Right hindlimb (tissue), 1 donor: ENCODE measurements at regions not wholly inside any gene's neighbourhood (a gene's known extent, or its start where the extent isn't known, plus 50 kb on each side); places are given as distances from the start of the nearest gene placed in this dataset.
A peak's percentile ranks its signal among the peaks of the same experiment; 100 is the strongest.

Experiments used
- DNase-seq: peaks from one replicate; pipeline ENCODE4 v3.0.0-alpha.2; 2018

DNA sequence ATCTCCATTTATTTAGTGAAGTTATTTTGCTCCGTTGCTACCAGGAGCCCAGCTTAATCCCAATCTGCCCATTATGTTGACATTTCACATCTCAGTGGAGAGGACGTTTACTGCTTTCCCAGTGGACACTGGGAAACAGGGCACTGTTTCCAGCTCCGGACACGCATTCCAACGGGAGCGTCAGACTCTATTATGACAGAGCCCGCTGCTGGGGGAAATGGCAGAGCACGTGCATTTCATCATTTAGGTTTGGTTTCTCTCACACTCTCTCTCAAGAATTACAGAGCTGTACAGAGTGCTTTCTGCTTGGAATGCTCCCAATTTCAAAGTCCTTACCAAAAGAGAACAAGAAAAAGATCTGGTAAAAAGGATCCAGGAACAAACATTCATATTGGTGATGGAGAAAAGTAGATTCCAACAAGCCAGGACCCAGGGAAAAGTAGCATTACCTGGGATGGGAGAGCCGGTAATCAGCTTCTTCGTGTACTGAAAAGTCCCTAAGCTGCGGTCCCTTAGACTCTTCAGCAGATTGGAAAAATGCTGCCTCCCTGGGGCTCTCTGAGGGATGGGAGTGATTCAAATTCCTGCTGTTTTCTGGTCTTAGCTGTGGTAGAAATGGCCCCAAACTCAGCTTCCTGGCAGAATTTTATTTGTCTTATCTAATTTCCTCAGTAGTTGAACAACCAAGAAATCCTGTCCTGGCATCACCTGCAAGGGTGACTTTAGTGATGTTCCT lies 136.0 kb upstream of the THBS1 start:
- no peak for DNase-seq

GRCh38 chr15:39445931-39446330 lies 134.9 kb upstream of the THBS1 start:
- DNase-seq: no peak

- no peak for DNase-seq
Measured at GRCh38 chr15:39447346-39447745, 133.5 kb upstream of the THBS1 start.

DNA sequence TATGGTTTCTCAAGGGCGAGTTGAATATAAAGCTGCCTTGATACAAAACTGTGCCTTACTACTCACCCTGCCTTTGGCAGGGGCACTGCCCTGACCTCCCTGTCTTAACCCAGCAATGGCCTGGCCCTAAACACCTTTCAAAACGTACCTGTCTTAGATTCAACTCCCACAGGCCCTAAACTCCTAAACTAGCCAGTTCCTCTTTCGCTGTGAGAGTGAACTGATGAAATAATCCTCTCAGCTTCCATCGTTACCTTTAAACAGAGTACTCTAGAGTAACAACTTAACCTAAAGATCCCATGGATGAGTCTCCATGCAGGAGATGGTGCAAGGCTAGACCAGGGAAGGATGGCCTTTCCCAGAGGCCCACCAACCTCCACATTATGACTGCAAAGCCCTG lies 133.0 kb upstream of the THBS1 start:
- DNase-seq: no peak

- DNase-seq: no peak
Measured at GRCh38 chr15:39448409-39448808, 132.5 kb upstream of the THBS1 start.

DNA sequence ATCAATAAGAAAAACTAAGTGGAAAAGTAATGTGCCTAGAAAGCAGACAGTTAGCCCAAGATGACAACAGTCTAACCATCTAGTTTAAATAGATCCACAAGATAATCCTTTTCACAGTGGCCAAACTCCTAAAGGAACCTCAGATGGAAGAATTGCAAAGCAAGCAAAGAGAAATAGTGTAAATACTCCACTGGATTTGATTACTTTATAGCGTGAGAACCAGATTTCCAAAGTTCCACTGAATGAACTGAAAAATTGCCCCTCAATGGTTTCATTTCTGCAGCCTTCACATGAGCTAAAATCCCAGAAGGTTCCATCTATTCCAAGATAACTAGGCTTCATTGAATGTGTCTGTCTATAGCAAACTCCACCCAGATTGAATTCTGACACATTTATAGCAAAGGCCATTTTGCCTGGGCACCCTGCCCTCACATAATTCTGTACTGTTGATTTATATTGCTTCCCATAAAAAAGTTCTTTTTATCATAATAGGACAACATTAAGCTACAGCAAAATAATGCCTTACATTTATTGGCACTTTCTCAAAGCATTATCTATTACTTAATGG lies 129.7 kb upstream of the THBS1 start:
- no peak for DNase-seq

GRCh38 chr15:39451871-39452270 lies 129.0 kb upstream of the THBS1 start:
- no peak for DNase-seq

DNA sequence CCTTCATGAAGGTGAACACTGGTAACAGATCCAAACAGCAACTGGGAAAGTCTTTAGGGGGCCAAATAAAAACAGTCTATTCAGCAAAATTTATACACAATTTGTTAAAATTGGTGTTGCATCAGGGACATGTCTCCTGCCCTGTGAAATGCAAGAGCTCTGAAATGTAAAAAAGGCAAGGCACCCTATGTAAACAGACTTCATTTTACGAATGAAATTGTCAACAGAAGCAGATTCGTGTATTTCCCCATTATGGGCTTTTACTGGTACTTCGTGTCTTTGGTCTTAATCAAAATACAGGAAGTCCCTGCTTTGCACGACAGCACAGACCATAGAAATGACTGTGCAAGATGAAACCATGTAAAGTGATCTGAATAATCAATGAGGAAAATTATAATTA lies 127.3 kb upstream of the THBS1 start:
- no peak for DNase-seq

DNA sequence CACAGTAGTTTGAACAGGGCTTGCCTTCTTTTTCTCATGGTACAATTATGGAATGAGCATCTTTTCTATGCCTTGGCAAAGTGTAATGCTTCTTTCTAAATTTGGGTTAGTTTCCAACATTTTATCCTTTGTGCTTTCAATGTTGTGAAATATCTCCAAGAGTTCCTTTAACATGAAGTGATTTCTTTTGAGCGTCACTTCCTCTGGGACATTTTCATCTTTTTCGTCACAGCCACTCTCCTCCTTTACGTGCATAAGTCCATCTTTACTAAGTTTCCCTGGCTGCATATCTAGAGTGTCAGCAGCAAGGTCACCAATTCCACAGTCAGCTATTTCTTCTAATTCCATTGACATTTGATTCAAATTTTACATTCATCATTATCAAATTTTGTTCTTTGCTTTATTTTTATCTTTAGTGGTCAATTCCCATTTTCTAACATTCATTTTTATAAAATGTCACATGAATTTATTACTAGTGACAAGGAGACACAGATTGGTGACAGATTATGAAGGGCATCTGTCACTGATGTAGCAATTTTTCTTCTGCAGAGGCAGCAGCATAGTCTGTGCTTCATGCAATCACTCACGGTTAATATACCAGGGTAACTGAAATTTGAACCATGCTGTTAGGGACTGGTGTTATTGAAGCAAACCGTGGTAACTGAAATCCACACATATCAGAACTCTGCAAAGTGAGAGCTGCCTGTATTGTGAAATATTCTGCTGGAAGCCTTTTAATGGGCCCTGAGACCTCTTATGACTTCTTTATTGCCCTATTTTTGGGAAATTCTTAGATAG lies 126.5 kb upstream of the THBS1 start:
- no peak for DNase-seq

GRCh38 chr15:39455471-39455991 lies 125.3 kb upstream of the THBS1 start:
- peak; percentile 56 for DNase-seq

- DNase-seq: no peak
Measured at GRCh38 chr15:39456159-39456558, 124.7 kb upstream of the THBS1 start.

- no peak for DNase-seq
Measured at GRCh38 chr15:39456582-39457330, 124.1 kb upstream of the THBS1 start.

DNA sequence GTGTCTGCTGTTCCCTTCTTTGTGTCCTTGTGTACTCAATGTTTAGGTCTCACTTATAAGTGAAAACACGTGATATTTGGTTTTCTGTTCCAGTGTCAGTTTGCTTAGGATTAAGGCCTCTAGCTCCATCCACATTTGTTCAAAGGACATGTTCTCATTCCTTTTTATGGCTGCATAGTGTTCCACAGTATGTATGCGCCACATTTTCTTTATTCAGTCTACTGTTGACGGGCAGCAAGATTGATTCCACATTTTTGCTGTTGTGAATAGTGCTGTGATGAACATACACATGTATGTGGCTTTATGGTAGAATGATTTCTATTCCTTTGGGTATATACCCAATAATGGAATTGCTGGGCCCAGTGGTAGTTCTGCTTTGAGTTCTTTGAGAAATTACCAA lies 122.7 kb upstream of the THBS1 start:
- no peak for DNase-seq

- no peak for DNase-seq
Measured at GRCh38 chr15:39459548-39459947, 121.3 kb upstream of the THBS1 start.

DNA sequence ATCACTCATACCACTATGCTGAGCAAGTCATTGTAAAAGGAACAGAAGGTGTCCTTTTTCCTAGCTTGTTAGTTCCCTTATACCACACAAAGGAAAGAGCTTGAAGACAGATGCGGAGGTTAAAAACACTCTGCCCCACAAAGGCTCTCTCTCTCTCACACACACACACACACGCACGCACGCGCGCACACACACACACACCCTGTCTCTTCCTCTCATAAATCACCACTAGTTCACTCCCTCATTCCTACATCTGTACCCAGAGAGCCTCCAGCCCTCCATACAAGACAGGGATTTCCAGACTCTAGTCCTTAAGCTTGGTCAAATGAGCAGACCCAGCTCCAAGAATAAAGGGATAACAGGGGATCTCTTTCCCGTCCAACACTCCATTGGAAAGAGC lies 120.1 kb upstream of the THBS1 start:
- DNase-seq: no peak

DNA sequence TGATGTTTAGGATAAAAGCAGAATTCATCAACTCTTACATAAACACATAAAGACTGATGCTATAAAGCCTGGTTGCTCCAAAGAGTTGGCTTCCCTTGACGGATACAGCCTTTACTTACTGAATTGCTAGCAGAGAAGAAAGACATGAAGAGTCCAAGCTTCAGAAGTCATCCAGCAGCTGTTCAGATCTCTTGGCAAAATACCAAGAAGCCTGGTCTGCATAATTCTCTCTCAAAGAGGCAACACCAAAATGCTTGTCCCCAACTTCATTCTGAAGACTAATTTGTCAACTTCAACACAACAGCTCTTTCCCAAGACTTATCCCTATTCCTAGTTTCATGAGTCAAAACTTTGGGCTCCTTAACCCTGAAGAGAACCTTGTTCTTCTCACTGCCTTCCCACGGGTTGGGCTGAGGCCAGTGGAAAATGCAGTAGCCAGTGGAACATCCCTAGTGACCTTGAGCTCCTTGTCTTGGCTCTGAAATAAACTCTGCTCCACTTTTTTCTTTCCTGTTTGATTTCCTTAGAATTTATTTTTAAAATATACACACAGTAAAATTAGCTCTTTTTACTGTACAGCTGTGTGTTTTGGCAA lies 119.2 kb upstream of the THBS1 start:
- DNase-seq: peak; percentile 65

DNA sequence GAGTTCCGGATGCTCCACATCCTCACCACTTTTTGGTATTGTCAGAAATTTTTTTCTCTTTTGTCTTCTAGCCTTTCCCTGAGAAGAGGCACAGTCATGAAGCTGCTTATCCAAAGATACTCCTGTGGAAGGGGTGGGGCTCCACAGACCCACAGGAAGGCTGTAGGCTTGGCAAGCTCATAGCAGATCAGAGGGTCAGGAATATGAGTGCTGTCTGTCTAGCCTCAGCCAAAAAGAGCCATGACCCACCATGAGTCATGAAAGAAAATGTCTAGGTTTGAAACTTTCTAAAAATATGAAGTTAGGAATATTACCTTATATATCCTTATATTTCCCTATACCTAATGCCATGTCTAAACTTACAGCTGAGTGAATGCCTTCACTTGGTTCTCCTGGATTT lies 118.2 kb upstream of the THBS1 start:
- no peak for DNase-seq

- peak; percentile 84 for DNase-seq
Measured at GRCh38 chr15:39465843-39466749, 114.8 kb upstream of the THBS1 start.

- DNase-seq: no peak
Measured at GRCh38 chr15:39466750-39467105, 114.2 kb upstream of the THBS1 start.

GRCh38 chr15:39468331-39468730 lies 112.5 kb upstream of the THBS1 start:
- DNase-seq: no peak

DNA sequence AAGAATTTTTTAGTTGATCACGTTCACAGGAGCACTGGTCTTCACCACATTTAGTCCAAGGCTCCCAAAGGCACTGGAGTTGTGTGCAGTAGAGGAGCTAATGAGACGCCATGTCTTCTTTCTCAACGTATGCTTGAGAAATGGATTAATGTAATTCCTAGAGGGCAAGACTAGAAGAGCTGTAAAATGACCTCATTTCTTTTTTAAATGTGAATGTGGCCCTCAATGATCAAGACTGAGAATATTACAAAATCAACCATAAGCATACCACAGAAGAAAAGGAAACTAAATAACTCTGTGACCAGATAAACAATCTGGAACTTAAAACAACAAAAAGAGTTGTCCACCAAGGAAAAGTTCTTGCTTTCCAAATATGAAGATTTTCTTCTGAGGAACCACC lies 112.1 kb upstream of the THBS1 start:
- DNase-seq: no peak
